IMR-90 (cell line): ENCODE measurements at regions not wholly inside any gene's neighbourhood (a gene's known extent, or its start where the extent isn't known, plus 50 kb on each side); places are given as distances from the start of the nearest gene placed in this dataset.

Experiments used
- ATAC-seq: fragments of 200-7000 bp; cut with Tn5 transposase; 2 replicates; pipeline ENCODE4 v1.9.1; 2020; ENCODE audit warnings: low read depth, mild to moderate bottlenecking, moderate library complexity
- BruUV-seq: library from RNA; stranded (reverse); fragments of 400-500 nt; replicated peaks from 2 replicates; lab custom pipeline; 2021; lab: Mats Ljungman, UMichigan
- CTCF ChIA-PET: fragments of 300-600 bp; formaldehyde crosslinking; extraction: SDS; loops from one replicate; lab custom pipeline; 2021; ENCODE audit warnings: antibody characterized with exemption; lab: Yijun Ruan, JAX
- POLR2A ChIA-PET: fragments of 300-600 bp; sonication (Branson Sonifier 250); formaldehyde crosslinking; loops from one replicate; lab custom pipeline; 2022; ENCODE audit warnings: antibody characterized with exemption; ENCODE audit not compliant: unreplicated experiment; lab: Charles Lee
- DNase-seq: peaks from one replicate; pipeline ENCODE4 v3.0.0; 2013
- H2AFZ ChIP-seq: replicated peaks from 2 replicates; pipeline ENCODE3; 2013; ENCODE audit warnings: low read length, mild to moderate bottlenecking; ENCODE audit not compliant: poor library complexity
- H2AK5ac ChIP-seq: 2 replicates; pipeline ENCODE4 v1.6.1; 2013; ENCODE audit warnings: low read depth, low read length, inconsistent platforms
- H2AK9ac ChIP-seq: replicated peaks from 2 replicates; pipeline ENCODE3; 2013; ENCODE audit warnings: mild to moderate bottlenecking, low read depth, low read length, moderate library complexity; ENCODE audit not compliant: poor library complexity
- H2BK120ac ChIP-seq: 2 replicates; pipeline ENCODE4 v1.6.1; 2013; ENCODE audit warnings: low read depth, low read length, inconsistent platforms
- H2BK15ac ChIP-seq: 3 replicates; pipeline ENCODE4 v1.6.1; 2013; ENCODE audit warnings: low read depth, low read length, inconsistent platforms
- H2BK20ac ChIP-seq: 2 replicates; pipeline ENCODE4 v1.6.1; 2013; ENCODE audit warnings: low read depth, mild to moderate bottlenecking, inconsistent platforms, low read length, moderate library complexity
- H2BK5ac ChIP-seq: 2 replicates; pipeline ENCODE4 v1.6.1; 2013; ENCODE audit warnings: mild to moderate bottlenecking, low read depth, low read length, inconsistent platforms; ENCODE audit not compliant: poor library complexity, severe bottlenecking
- H3K14ac ChIP-seq: replicated peaks from 2 replicates; pipeline ENCODE4 v1.6.1; 2013; ENCODE audit warnings: low read depth, low read length, inconsistent platforms
- H3K18ac ChIP-seq: 2 replicates; pipeline ENCODE4 v1.6.1; 2013; ENCODE audit warnings: low read depth, low read length, control low read depth
- H3K23ac ChIP-seq: 2 replicates; pipeline ENCODE4 v1.6.1; 2013; ENCODE audit warnings: low read depth, low read length, inconsistent platforms
- H3K27ac ChIP-seq: 2 replicates; pipeline ENCODE4 v1.5.1; 2013; ENCODE audit warnings: mild to moderate bottlenecking, control low read depth, low read length; ENCODE audit not compliant: insufficient read depth
- H3K27me3 ChIP-seq: 2 replicates; pipeline ENCODE4 v1.6.1; 2013; ENCODE audit warnings: low read length; ENCODE audit not compliant: control insufficient read depth, insufficient read depth
- H3K36me3 ChIP-seq: 2 replicates; pipeline ENCODE4 v1.6.1; 2013; ENCODE audit warnings: low read length, mixed read lengths; ENCODE audit not compliant: control insufficient read depth, insufficient read depth
- H3K4ac ChIP-seq: 2 replicates; pipeline ENCODE4 v1.6.1; 2013; ENCODE audit warnings: low read depth, low read length, inconsistent platforms
- H3K4me1 ChIP-seq: 2 replicates; pipeline ENCODE4 v1.6.1; 2013; ENCODE audit warnings: low read length, mixed read lengths; ENCODE audit not compliant: control insufficient read depth, insufficient read depth
- H3K4me2 ChIP-seq: 2 replicates; pipeline ENCODE4 v1.6.1; 2013; ENCODE audit warnings: low read depth, mild to moderate bottlenecking, control low read depth, low read length, moderate library complexity
- H3K4me3 ChIP-seq: 2 replicates; pipeline ENCODE4 v1.5.1; 2013; ENCODE audit warnings: low read depth, mild to moderate bottlenecking, control low read depth, low read length, moderate library complexity; ENCODE audit not compliant: insufficient read depth
- H3K56ac ChIP-seq: 2 replicates; pipeline ENCODE4 v1.6.1; 2013; ENCODE audit warnings: low read length, inconsistent platforms; ENCODE audit not compliant: insufficient read depth; ENCODE audit errors: extremely low read depth
- H3K79me1 ChIP-seq, 2 experiments: 2 replicates each; pipeline ENCODE4 v1.6.1; 2013; ENCODE audit warnings: low read length in 2 of 2, inconsistent platforms in 1 of 2, low read depth in 1 of 2
- H3K9ac ChIP-seq: 2 replicates; pipeline ENCODE4 v1.6.1; 2013; ENCODE audit warnings: low read depth, low read length, control low read depth
- H3K9me1 ChIP-seq: 2 replicates; pipeline ENCODE4 v1.6.1; 2013; ENCODE audit warnings: low read length, inconsistent platforms; ENCODE audit not compliant: insufficient read depth
- H3K9me3 ChIP-seq: 2 replicates; pipeline ENCODE4 v1.6.1; 2013; ENCODE audit warnings: low read length; ENCODE audit not compliant: control insufficient read depth, insufficient read depth
- H4K20me1 ChIP-seq: 2 replicates; pipeline ENCODE4 v1.6.1; 2013; ENCODE audit warnings: low read length, inconsistent platforms; ENCODE audit not compliant: insufficient read depth
- H4K5ac ChIP-seq: 2 replicates; pipeline ENCODE4 v1.6.1; 2013; ENCODE audit warnings: mild to moderate bottlenecking, low read depth, low read length, control low read depth
- H4K8ac ChIP-seq, 2 experiments: 2 replicates each; pipeline ENCODE4 v1.6.1; 2013; ENCODE audit warnings: low read depth in 2 of 2, low read length in 2 of 2, control low read depth in 1 of 2, inconsistent platforms in 1 of 2
- H4K91ac ChIP-seq: 2 replicates; pipeline ENCODE4 v1.6.1; 2013; ENCODE audit warnings: low read depth, low read length, inconsistent platforms; ENCODE audit not compliant: insufficient read depth
- MAFK ChIP-seq: IDR thresholded peaks from 2 replicates; pipeline ENCODE4 v1.6.1; 2012; ENCODE audit warnings: low read depth, low read length, improper control_type of control experiment
- MAZ ChIP-seq: IDR thresholded peaks from 2 replicates; pipeline ENCODE4 v1.6.1; 2012; ENCODE audit warnings: low read depth, mild to moderate bottlenecking, low read length, improper control_type of control experiment, moderate library complexity, borderline replicate concordance
- WGBS, 2 experiments: methylation state at CpG; one replicate each; pipeline versions ENCODE4 v1.1.5 to v1.1.7; 2013; ENCODE audit warnings: missing lambda C conversion rate in 2 of 2; ENCODE audit not compliant: insufficient read length in 1 of 2; ENCODE audit errors: extremely low coverage in 2 of 2; 5-methylcytosine and 5-hydroxymethylcytosine counted together
- dilution Hi-C: fragments of 300-500 bp; cut with HindIII; formaldehyde crosslinking; loops from one replicate; pipeline ENCODE4 v1.14.3; 2018; ENCODE audit warnings: low sequenced_read_pairs; ENCODE audit not compliant: unreplicated experiment
- in situ Hi-C: fragments of 300-500 bp; cut with MboI; formaldehyde crosslinking; loops from 3 replicates; pipeline ENCODE4 v1.14.3; 2019; ENCODE audit warnings: low sequenced_read_pairs, inconsistent platforms, mixed read lengths
- intact Hi-C: fragments of 100-400 bp; cut with micrococcal nuclease; formaldehyde crosslinking; loops from 2 replicates; pipeline ENCODE4 v1.10.0; 2022

- dilution Hi-C loops = no loop called here
- no TSS peak for BruUV-seq
- no peaks in the 10 kb centered on the region; a peak in 1 of 4 replicates for H3K79me1 ChIP-seq
- H2AFZ ChIP-seq = no peak overlapping the region
- H4K5ac ChIP-seq = no peak overlapping the region
- in situ Hi-C loops = no loop called here
- no peak overlapping the region for H3K4me2 ChIP-seq
- H2AK5ac ChIP-seq = no peak overlapping the region
- peaks cover 4% of the 10 kb centered on the region; the same call in 1 of the 2 replicates for H3K4me1 ChIP-seq
- no peak overlapping the region for H2BK5ac ChIP-seq
- ChIA-PET CTCF (no interaction called here), POLR2A (no interaction called here)
- TF ChIP-seq MAZ = no peak
- TF ChIP-seq MAFK = peak; percentile 59
- H3K4me3 ChIP-seq = no peak overlapping the region
- H4K20me1 ChIP-seq = no peaks in the 10 kb centered on the region
- no peak overlapping the region for H4K8ac ChIP-seq
- DNase-seq = no peak
- H3K9ac ChIP-seq = no peak overlapping the region
- H3K27me3 ChIP-seq = no peaks in the 10 kb centered on the region
- no peaks in the 10 kb centered on the region for H3K36me3 ChIP-seq
- H2BK120ac ChIP-seq = no peak overlapping the region
- H2BK15ac ChIP-seq = no peak overlapping the region
- intact Hi-C loops = no loop called here
- no peak overlapping the region for H3K14ac ChIP-seq
- no peak overlapping the region for H3K18ac ChIP-seq
- no peak overlapping the region for H3K27ac ChIP-seq
- no peaks in the 10 kb centered on the region for H3K9me3 ChIP-seq
- no CpG with 5 or more reads among the region's 4 CpGs for WGBS, 2 experiments
- H2BK20ac ChIP-seq = no peak overlapping the region
- no peak overlapping the region for H2AK9ac ChIP-seq
- no peak overlapping the region for H3K4ac ChIP-seq
- H3K23ac ChIP-seq = no peak overlapping the region
- H4K91ac ChIP-seq = no peak overlapping the region
- peaks cover 7% of the 10 kb centered on the region; the same call in 1 of the 2 replicates for H3K9me1 ChIP-seq
- ATAC-seq = no peak
- no peak overlapping the region for H3K56ac ChIP-seq
These were observed 227.0 kb upstream of the CTNNB1 start for GRCh38 chr3:40972350-40972749.
